SU-DHL-6 (cell line): ENCODE measurements at regions not wholly inside any gene's neighbourhood (a gene's known extent, or its start where the extent isn't known, plus 50 kb on each side); places are given as distances from the start of the nearest gene placed in this dataset.
A peak's percentile ranks its signal among the peaks of the same experiment; 100 is the strongest.
"Not testable (repeated sequence)": the region's sequence is repeated elsewhere in the genome, so short reads cannot be mapped to it uniquely, and the experiment has no call there.

Experiments
- H2AFZ ChIP-seq: fragments of 200-600 bp; sonication (generic); 2 replicates; pipeline ENCODE4 v1.6.1; 2014; ENCODE audit warnings: low read depth, mild to moderate bottlenecking, moderate library complexity, mixed read lengths, antibody characterized with exemption, low read length; ENCODE audit not compliant: severe bottlenecking
- H3F3A ChIP-seq: fragments of 200-600 bp; shearing (Covaris generic); 2 replicates; pipeline ENCODE4 v1.6.0; 2016; ENCODE audit warnings: antibody characterized with exemption, mild to moderate bottlenecking; ENCODE audit not compliant: insufficient read depth
- H3K27ac ChIP-seq: fragments of 200-600 bp; sonication (generic); 2 replicates; pipeline ENCODE4 v1.5.1; 2016; ENCODE audit warnings: low read depth, mild to moderate bottlenecking, low read length, moderate library complexity, mixed read lengths
- H3K27me3 ChIP-seq: fragments of 200-600 bp; sonication (generic), shearing (Covaris generic); 2 replicates; pipeline ENCODE4 v1.6.0; 2014; ENCODE audit warnings: mild to moderate bottlenecking, low read length
- H3K36me3 ChIP-seq: fragments of 200-600 bp; sonication (generic); 2 replicates; pipeline ENCODE4 v1.6.1; 2014; ENCODE audit warnings: mild to moderate bottlenecking, low read length, mixed read lengths
- H3K4me2 ChIP-seq: fragments of 300-600, 200-600 bp; shearing (Covaris generic), sonication (generic); 2 replicates; pipeline ENCODE4 v1.6.0; 2014; ENCODE audit warnings: low read length, low read depth, mild to moderate bottlenecking; ENCODE audit not compliant: poor library complexity, severe bottlenecking
- H3K4me3 ChIP-seq: fragments of 200-600 bp; sonication (generic); 2 replicates; pipeline ENCODE4 v1.5.1; 2014; ENCODE audit warnings: antibody characterized with exemption, low read length, mild to moderate bottlenecking, mixed read lengths; ENCODE audit not compliant: insufficient read depth, poor library complexity, severe bottlenecking
- H3K79me2 ChIP-seq: fragments of 200-600 bp; sonication (generic); 2 replicates; pipeline ENCODE4 v1.6.1; 2014; ENCODE audit warnings: mild to moderate bottlenecking, low read length, moderate library complexity; ENCODE audit not compliant: insufficient read depth
- H3K9ac ChIP-seq: fragments of 200-600 bp; sonication (generic); 2 replicates; pipeline ENCODE4 v1.7.0; 2014; ENCODE audit warnings: mild to moderate bottlenecking, low read length
- H3K9me2 ChIP-seq: fragments of 200-600 bp; sonication (generic); replicated peaks from 2 replicates; pipeline ENCODE4 v1.6.1; 2014; ENCODE audit warnings: low read length; ENCODE audit not compliant: insufficient read depth
- H3K9me3 ChIP-seq: fragments of 200-600 bp; sonication (generic); 2 replicates; pipeline ENCODE4 v1.6.1; 2014; ENCODE audit warnings: low read length, mixed read lengths; ENCODE audit not compliant: insufficient read depth
- H4K20me1 ChIP-seq: fragments of 200-600 bp; sonication (generic); 2 replicates; pipeline ENCODE4 v1.6.1; 2014; ENCODE audit warnings: low read depth, mild to moderate bottlenecking, antibody characterized with exemption, low read length, moderate library complexity, mixed read lengths
- EZH2phosphoT487 ChIP-seq: fragments of 200-600 bp; sonication (generic), shearing (Covaris generic); conservative IDR thresholded peaks from 2 replicates; pipeline ENCODE4 v1.6.1; 2018; ENCODE audit warnings: mild to moderate bottlenecking, antibody characterized with exemption, low read length, moderate library complexity, mixed read lengths
- TF ChIP-seq, protein P1 (sequence below): fragments of 200-600 bp; sonication (generic); IDR thresholded peaks from one replicate; pipeline ENCODE4 v1.5.1; 2017; ENCODE audit warnings: antibody characterized with exemption, mild to moderate bottlenecking, low read length, moderate library complexity; ENCODE audit not compliant: insufficient read depth, poor library complexity, severe bottlenecking

DNA sequence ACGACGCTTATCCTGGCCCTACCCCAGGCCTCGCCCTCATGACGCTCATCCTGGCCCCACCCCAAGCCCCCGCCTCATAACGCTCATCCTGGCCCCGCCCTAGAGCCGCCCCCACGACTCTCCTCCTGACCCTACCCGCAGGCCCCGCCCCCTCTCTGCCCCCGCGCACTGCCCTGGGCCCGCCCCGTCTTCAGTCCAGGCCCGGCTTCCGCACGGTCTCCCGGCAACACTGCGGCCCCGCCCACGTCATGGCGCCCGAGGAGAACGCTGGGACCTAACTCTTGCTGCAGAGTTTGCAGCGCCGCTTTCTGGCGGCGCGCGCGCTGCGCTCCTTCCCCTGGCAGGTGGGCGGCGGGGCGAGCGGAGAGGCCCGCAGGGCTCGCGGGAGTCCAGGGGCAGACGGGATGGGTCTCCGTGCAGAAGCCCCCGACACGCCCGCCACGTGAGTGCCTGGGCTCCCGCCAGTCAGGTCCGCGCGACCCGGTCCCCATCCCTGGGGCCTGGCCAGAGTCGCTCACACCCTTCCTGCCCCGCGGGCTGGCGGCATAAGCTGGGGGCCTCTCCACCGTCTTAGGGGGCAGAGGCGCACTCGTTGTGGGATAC lies 52.5 kb upstream of the ROPN1B start:
- H3K9ac ChIP-seq, result peak overlapping the region; percentile 91
- H3K79me2 ChIP-seq, result no peaks in the 10 kb centered on the region
- peak overlapping the region; percentile 83 for H3K4me3 ChIP-seq
- peak overlapping the region; percentile 83 for H2AFZ ChIP-seq
- no peak for TF ChIP-seq EZH2phosphoT487
- TF ChIP-seq, protein P1, sequence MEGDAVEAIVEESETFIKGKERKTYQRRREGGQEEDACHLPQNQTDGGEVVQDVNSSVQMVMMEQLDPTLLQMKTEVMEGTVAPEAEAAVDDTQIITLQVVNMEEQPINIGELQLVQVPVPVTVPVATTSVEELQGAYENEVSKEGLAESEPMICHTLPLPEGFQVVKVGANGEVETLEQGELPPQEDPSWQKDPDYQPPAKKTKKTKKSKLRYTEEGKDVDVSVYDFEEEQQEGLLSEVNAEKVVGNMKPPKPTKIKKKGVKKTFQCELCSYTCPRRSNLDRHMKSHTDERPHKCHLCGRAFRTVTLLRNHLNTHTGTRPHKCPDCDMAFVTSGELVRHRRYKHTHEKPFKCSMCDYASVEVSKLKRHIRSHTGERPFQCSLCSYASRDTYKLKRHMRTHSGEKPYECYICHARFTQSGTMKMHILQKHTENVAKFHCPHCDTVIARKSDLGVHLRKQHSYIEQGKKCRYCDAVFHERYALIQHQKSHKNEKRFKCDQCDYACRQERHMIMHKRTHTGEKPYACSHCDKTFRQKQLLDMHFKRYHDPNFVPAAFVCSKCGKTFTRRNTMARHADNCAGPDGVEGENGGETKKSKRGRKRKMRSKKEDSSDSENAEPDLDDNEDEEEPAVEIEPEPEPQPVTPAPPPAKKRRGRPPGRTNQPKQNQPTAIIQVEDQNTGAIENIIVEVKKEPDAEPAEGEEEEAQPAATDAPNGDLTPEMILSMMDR, result peak; percentile 24
- H3K27me3 ChIP-seq, result no peaks in the 10 kb centered on the region
- H3K4me2 ChIP-seq, result peak overlapping the region; percentile 76
- no peaks in the 10 kb centered on the region for H4K20me1 ChIP-seq
- H3F3A ChIP-seq, result no peaks in the 10 kb centered on the region
- H3K27ac ChIP-seq, result peak overlapping the region; percentile 73
- H3K9me3 ChIP-seq, result no peaks in the 10 kb centered on the region
- no peaks in the 10 kb centered on the region for H3K36me3 ChIP-seq
- H3K9me2 ChIP-seq, result no peaks in the 10 kb centered on the region

- Histone ChIP-seq H3K27ac (peak overlapping the region; percentile 73), H2AFZ (peak overlapping the region; percentile 83), H3K4me2 (peak overlapping the region; percentile 76), H3K9ac (peak overlapping the region; percentile 91), H3K4me3 (peak overlapping the region; percentile 83)
- H3K9me3 ChIP-seq, H3K27me3 ChIP-seq, H3K79me2 ChIP-seq, H3K9me2 ChIP-seq, H3K36me3 ChIP-seq, H3F3A ChIP-seq, H4K20me1 ChIP-seq: not testable (repeated sequence)
Measured at GRCh38 chr3:125917020-125917549, 51.9 kb upstream of the ROPN1B start.

- H3K4me2 ChIP-seq, H3K36me3 ChIP-seq, H3K4me3 ChIP-seq, H3K9me3 ChIP-seq, H3K9me2 ChIP-seq, H3F3A ChIP-seq, H3K79me2 ChIP-seq, H3K27me3 ChIP-seq, H2AFZ ChIP-seq, H3K9ac ChIP-seq, H4K20me1 ChIP-seq, H3K27ac ChIP-seq: not testable (repeated sequence)
Measured at GRCh38 chr3:125918024-125918423, 51.0 kb upstream of the ROPN1B start.

- not testable (repeated sequence) for H3F3A ChIP-seq, H3K9me3 ChIP-seq, H3K9me2 ChIP-seq, H4K20me1 ChIP-seq, H3K36me3 ChIP-seq, H3K4me2 ChIP-seq, H3K27ac ChIP-seq, H3K4me3 ChIP-seq, H3K79me2 ChIP-seq, H3K27me3 ChIP-seq, H3K9ac ChIP-seq, H2AFZ ChIP-seq
Measured at GRCh38 chr3:125918451-125918850, 50.5 kb upstream of the ROPN1B start.

DNA sequence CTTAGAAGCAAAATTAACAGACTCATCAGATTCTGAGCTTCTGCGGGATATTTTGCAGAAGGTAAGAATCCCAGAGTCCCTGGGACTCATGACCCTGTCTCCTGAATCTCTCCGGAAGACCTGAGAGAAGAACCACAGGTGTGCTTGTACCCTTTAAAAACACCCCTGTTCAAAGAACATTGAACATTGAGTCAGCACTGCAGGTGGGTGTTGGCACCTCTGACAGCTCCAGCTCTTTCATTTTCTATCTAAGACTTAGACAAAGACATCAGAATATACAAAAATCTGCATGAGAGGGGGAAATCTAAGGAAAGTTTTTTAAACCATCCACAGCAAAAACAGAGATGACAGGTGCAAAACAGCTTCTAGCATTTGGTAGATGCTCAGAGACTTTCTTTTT lies 50.1 kb upstream of the ROPN1B start:
- not testable (repeated sequence) for H3K27ac ChIP-seq, H3K79me2 ChIP-seq, H2AFZ ChIP-seq, H3K9me2 ChIP-seq, H3K9me3 ChIP-seq, H3K9ac ChIP-seq, H3K36me3 ChIP-seq, H3K4me2 ChIP-seq, H3K27me3 ChIP-seq, H4K20me1 ChIP-seq, H3K4me3 ChIP-seq, H3F3A ChIP-seq
